ENCODE measurements at regions not wholly inside any gene's neighbourhood (a gene's known extent, or its start where the extent isn't known, plus 50 kb on each side); places are given as distances from the start of the nearest gene placed in this dataset.

GRCh38 chr10:89975071-89975470 lies 273.7 kb downstream of the KIF20B start:
- Histone ChIP-seq H2AFZ (ENCODE audit: low read depth, low read length, severe bottlenecking) (no peak overlapping the region), H3K27ac (ENCODE audit: low read depth, low read length) (no peak overlapping the region), H3K9ac (ENCODE audit: low read length) (no peak overlapping the region), H3K4me2 (ENCODE audit: low read depth, low read length, poor library complexity, severe bottlenecking) (no peak overlapping the region), H3K36me3 (ENCODE audit: low read length) (no peaks in the 10 kb centered on the region), H3K9me3 (ENCODE audit: insufficient read depth, low read length) (no peaks in the 10 kb centered on the region), H3K4me3 (ENCODE audit: insufficient read depth, low read length, poor library complexity, severe bottlenecking) (no peak overlapping the region), H3K9me2 (replicated peaks; ENCODE audit: insufficient read depth, low read length) (no peaks in the 10 kb centered on the region), H3K27me3 (ENCODE audit: low read length) (no peaks in the 10 kb centered on the region), H3F3A (ENCODE audit: insufficient read depth) (no peaks in the 10 kb centered on the region), H4K20me1 (ENCODE audit: low read depth, low read length) (no peaks in the 10 kb centered on the region), H3K79me2 (ENCODE audit: insufficient read depth, low read length) (no peaks in the 10 kb centered on the region)
- no peak for TF ChIP-seq EZH2phosphoT487 (conservative IDR thresholded peaks at IDR 0.05; ENCODE audit: low read length)

- Histone ChIP-seq H3K9me2 (replicated peaks; ENCODE audit: insufficient read depth, low read length) (no peaks in the 10 kb centered on the region), H3K9ac (ENCODE audit: low read length) (no peak overlapping the region), H4K20me1 (ENCODE audit: low read depth, low read length) (no peaks in the 10 kb centered on the region), H2AFZ (ENCODE audit: low read depth, low read length, severe bottlenecking) (no peak overlapping the region), H3K27ac (ENCODE audit: low read depth, low read length) (no peak overlapping the region), H3K9me3 (ENCODE audit: insufficient read depth, low read length) (no peaks in the 10 kb centered on the region), H3K36me3 (ENCODE audit: low read length) (no peaks in the 10 kb centered on the region), H3F3A (ENCODE audit: insufficient read depth) (no peaks in the 10 kb centered on the region), H3K79me2 (ENCODE audit: insufficient read depth, low read length) (no peaks in the 10 kb centered on the region), H3K27me3 (ENCODE audit: low read length) (no peaks in the 10 kb centered on the region), H3K4me2 (ENCODE audit: low read depth, low read length, poor library complexity, severe bottlenecking) (no peak overlapping the region), H3K4me3 (ENCODE audit: insufficient read depth, low read length, poor library complexity, severe bottlenecking) (no peak overlapping the region)
- TF ChIP-seq EZH2phosphoT487 (conservative IDR thresholded peaks at IDR 0.05; ENCODE audit: low read length) (no peak), CTCF (IDR thresholded peaks at IDR 0.05; ENCODE audit: insufficient read depth, low read length, poor library complexity, severe bottlenecking) (no peak)
Measured at GRCh38 chr10:89975771-89976170, 274.4 kb downstream of the KIF20B start.

- TF ChIP-seq EZH2phosphoT487 (conservative IDR thresholded peaks at IDR 0.05; ENCODE audit: low read length) (no peak), CTCF (IDR thresholded peaks at IDR 0.05; ENCODE audit: insufficient read depth, low read length, poor library complexity, severe bottlenecking) (no peak)
- Histone ChIP-seq H3K27ac (ENCODE audit: low read depth, low read length) (no peak overlapping the region), H3K4me2 (ENCODE audit: low read depth, low read length, poor library complexity, severe bottlenecking) (no peak overlapping the region), H3K9me3 (ENCODE audit: insufficient read depth, low read length) (no peaks in the 10 kb centered on the region), H3K79me2 (ENCODE audit: insufficient read depth, low read length) (no peaks in the 10 kb centered on the region), H3K36me3 (ENCODE audit: low read length) (no peaks in the 10 kb centered on the region), H4K20me1 (ENCODE audit: low read depth, low read length) (no peaks in the 10 kb centered on the region), H3K4me3 (ENCODE audit: insufficient read depth, low read length, poor library complexity, severe bottlenecking) (no peak overlapping the region), H3K27me3 (ENCODE audit: low read length) (no peaks in the 10 kb centered on the region), H3F3A (ENCODE audit: insufficient read depth) (no peaks in the 10 kb centered on the region), H3K9ac (ENCODE audit: low read length) (no peak overlapping the region), H2AFZ (ENCODE audit: low read depth, low read length, severe bottlenecking) (no peak overlapping the region), H3K9me2 (replicated peaks; ENCODE audit: insufficient read depth, low read length) (no peaks in the 10 kb centered on the region)
Measured at GRCh38 chr10:89978081-89978480, 276.7 kb downstream of the KIF20B start.

GRCh38 chr10:89979726-89980125 lies 278.3 kb downstream of the KIF20B start:
- H3K27ac ChIP-seq (ENCODE audit: low read depth, low read length): no peak overlapping the region
- no peaks in the 10 kb centered on the region for H3K27me3 ChIP-seq (ENCODE audit: low read length)

More at GRCh38 chr10:89979726-89980125, 278.3 kb downstream of the KIF20B start:
- H3K79me2 ChIP-seq (ENCODE audit: insufficient read depth, low read length): no peaks in the 10 kb centered on the region
- no peaks in the 10 kb centered on the region for H3K36me3 ChIP-seq (ENCODE audit: low read length)
- no peak overlapping the region for H3K4me3 ChIP-seq (ENCODE audit: insufficient read depth, low read length, poor library complexity, severe bottlenecking)
- H3K9me3 ChIP-seq (ENCODE audit: insufficient read depth, low read length): no peaks in the 10 kb centered on the region
- no peak overlapping the region for H3K4me2 ChIP-seq (ENCODE audit: low read depth, low read length, poor library complexity, severe bottlenecking)
- H3F3A ChIP-seq (ENCODE audit: insufficient read depth): no peaks in the 10 kb centered on the region
- H2AFZ ChIP-seq (ENCODE audit: low read depth, low read length, severe bottlenecking): no peak overlapping the region
- no peaks in the 10 kb centered on the region for H3K9me2 ChIP-seq (replicated peaks; ENCODE audit: insufficient read depth, low read length)
- no peak overlapping the region for H3K9ac ChIP-seq (ENCODE audit: low read length)
- no peaks in the 10 kb centered on the region for H4K20me1 ChIP-seq (ENCODE audit: low read depth, low read length)
- TF ChIP-seq CTCF (IDR thresholded peaks at IDR 0.05; ENCODE audit: insufficient read depth, low read length, poor library complexity, severe bottlenecking) (no peak), EZH2phosphoT487 (conservative IDR thresholded peaks at IDR 0.05; ENCODE audit: low read length) (no peak)

Measured in SU-DHL-6 (cell line).